Gastrocnemius medialis (tissue), 4 donors: ENCODE measurements at regions not wholly inside any gene's neighbourhood (a gene's known extent, or its start where the extent isn't known, plus 50 kb on each side); places are given as distances from the start of the nearest gene placed in this dataset.

Experiments used
- POLR2A ChIP-seq, 2 donors: fragments of 450-650 bp; IDR thresholded peaks; one replicate each; pipeline ENCODE4 v1.6.1; 2017; ENCODE audit warnings: antibody characterized with exemption in 2 of 2, mild to moderate bottlenecking in 2 of 2, moderate library complexity in 2 of 2
- TF ChIP-seq, protein P1 (sequence below), 5 experiments: fragments of 450-650 bp in 3 of 5; fragments of 200-600 bp in 2 of 5; sonication (generic) in 2 of 5; IDR thresholded peaks in 4 of 5; conservative IDR thresholded peaks in 1 of 5; 1 replicate in 4 of 5; 2 replicates in 1 of 5; pipeline ENCODE4 v1.5.1; 2016 to 2019; ENCODE audit warnings: antibody characterized with exemption in 5 of 5, mild to moderate bottlenecking in 3 of 5, moderate library complexity in 3 of 5

DNA sequence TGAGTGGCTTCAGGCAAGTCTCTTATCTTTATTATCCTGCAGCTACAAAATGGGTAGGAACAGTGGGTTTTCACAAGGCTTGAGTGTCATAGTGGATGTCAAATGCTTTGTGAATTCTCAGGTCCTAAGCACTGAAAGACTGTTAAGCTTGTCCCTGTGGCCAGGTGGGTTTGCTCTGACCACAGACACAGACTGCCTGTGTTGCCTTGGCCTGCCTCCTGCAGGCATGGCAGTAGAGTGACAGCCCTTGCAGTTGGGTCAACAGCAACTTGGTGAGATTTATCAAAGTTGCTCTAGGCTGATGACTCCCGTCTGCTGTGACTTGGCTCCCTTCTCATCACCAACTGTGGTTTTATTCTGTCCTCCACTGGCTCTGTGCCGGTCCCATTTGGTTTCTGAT, 520.0 kb upstream of the CCDC196 start:
- TF ChIP-seq, protein P1, sequence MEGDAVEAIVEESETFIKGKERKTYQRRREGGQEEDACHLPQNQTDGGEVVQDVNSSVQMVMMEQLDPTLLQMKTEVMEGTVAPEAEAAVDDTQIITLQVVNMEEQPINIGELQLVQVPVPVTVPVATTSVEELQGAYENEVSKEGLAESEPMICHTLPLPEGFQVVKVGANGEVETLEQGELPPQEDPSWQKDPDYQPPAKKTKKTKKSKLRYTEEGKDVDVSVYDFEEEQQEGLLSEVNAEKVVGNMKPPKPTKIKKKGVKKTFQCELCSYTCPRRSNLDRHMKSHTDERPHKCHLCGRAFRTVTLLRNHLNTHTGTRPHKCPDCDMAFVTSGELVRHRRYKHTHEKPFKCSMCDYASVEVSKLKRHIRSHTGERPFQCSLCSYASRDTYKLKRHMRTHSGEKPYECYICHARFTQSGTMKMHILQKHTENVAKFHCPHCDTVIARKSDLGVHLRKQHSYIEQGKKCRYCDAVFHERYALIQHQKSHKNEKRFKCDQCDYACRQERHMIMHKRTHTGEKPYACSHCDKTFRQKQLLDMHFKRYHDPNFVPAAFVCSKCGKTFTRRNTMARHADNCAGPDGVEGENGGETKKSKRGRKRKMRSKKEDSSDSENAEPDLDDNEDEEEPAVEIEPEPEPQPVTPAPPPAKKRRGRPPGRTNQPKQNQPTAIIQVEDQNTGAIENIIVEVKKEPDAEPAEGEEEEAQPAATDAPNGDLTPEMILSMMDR (IDR thresholded peaks at IDR 0.05 in 4 of 5, conservative IDR thresholded peaks at IDR 0.05 in 1 of 5) = no peak
- TF ChIP-seq POLR2A (IDR thresholded peaks at IDR 0.05) = no peak
